PC-3 (cell line): ENCODE measurements at regions not wholly inside any gene's neighbourhood (a gene's known extent, or its start where the extent isn't known, plus 50 kb on each side); places are given as distances from the start of the nearest gene placed in this dataset.
"Not testable (repeated sequence)": the region's sequence is repeated elsewhere in the genome, so short reads cannot be mapped to it uniquely, and the experiment has no call there.

Experiments used
- ATAC-seq: fragments of 200-7000 bp; cut with Tn5 transposase; 2 replicates; pipeline ENCODE4 v1.9.1; 2020; ENCODE audit warnings: mild to moderate bottlenecking, moderate library complexity
- BruUV-seq: library from RNA; stranded (reverse); fragments of 400-500 nt; replicated peaks from 2 replicates; lab custom pipeline; 2021; lab: Mats Ljungman, UMichigan
- CTCF ChIA-PET: fragments of 300-600 bp; sonication (Branson Sonifier 250); formaldehyde crosslinking; loops from one replicate; lab custom pipeline; 2022; ENCODE audit warnings: antibody characterized with exemption; lab: Charles Lee
- POLR2A ChIA-PET: fragments of 300-600 bp; sonication (Branson Sonifier 250); formaldehyde crosslinking; loops from one replicate; lab custom pipeline; 2022; ENCODE audit warnings: antibody characterized with exemption; ENCODE audit not compliant: unreplicated experiment; lab: Charles Lee
- DNase-seq: peaks from one replicate; pipeline ENCODE4 v3.0.0-alpha.2; 2015
- H2AFZ ChIP-seq: fragments of 300-600 bp; sonication (generic); 2 replicates; pipeline ENCODE4 v1.6.0; 2016; ENCODE audit warnings: antibody characterized with exemption, low read length
- H3F3A ChIP-seq: fragments of 300-600 bp; sonication (generic); one replicate; pipeline ENCODE4 v1.6.0; 2017; ENCODE audit warnings: antibody characterized with exemption, low read length, control low read depth, mild to moderate bottlenecking; ENCODE audit not compliant: unreplicated experiment
- H3K27ac ChIP-seq: fragments of 300-600 bp; sonication (generic); 2 replicates; pipeline ENCODE4 v1.5.1; 2016; ENCODE audit warnings: mild to moderate bottlenecking, low read length
- H3K27me3 ChIP-seq: fragments of 300-600 bp; sonication (generic); 2 replicates; pipeline ENCODE4 v1.6.1; 2016; ENCODE audit warnings: low read length, mixed read lengths
- H3K36me3 ChIP-seq: fragments of 300-600 bp; sonication (generic); 2 replicates; pipeline ENCODE4 v1.6.1; 2016; ENCODE audit warnings: low read depth, mixed run types, low read length, mixed read lengths
- H3K4me1 ChIP-seq: fragments of 300-600 bp; sonication (generic); 2 replicates; pipeline ENCODE4 v1.5.1; 2016; ENCODE audit warnings: low read length; ENCODE audit not compliant: insufficient read depth
- H3K4me2 ChIP-seq: fragments of 300-600 bp; sonication (generic); 2 replicates; pipeline ENCODE4 v1.6.0; 2016; ENCODE audit warnings: low read length
- H3K4me3 ChIP-seq: fragments of 300-600 bp; sonication (generic); 2 replicates; pipeline ENCODE4 v1.5.1; 2016; ENCODE audit warnings: mild to moderate bottlenecking, low read length, mixed read lengths
- H3K79me2 ChIP-seq: fragments of 300-600 bp; sonication (generic); 2 replicates; pipeline ENCODE4 v1.6.1; 2017; ENCODE audit warnings: low read length, mixed read lengths
- H3K9ac ChIP-seq: fragments of 300-600 bp; sonication (generic); 2 replicates; pipeline ENCODE4 v1.6.0; 2016; ENCODE audit warnings: mild to moderate bottlenecking, low read length
- H3K9me2 ChIP-seq: fragments of 300-600 bp; sonication (generic); replicated peaks from 2 replicates; pipeline ENCODE4 v1.6.1; 2016; ENCODE audit warnings: mixed run types, low read length, mixed read lengths
- H3K9me3 ChIP-seq: fragments of 300-600 bp; sonication (generic); 2 replicates; pipeline ENCODE4 v1.6.1; 2016; ENCODE audit warnings: low read length, mixed read lengths
- H4K20me1 ChIP-seq: fragments of 300-600 bp; sonication (generic); 2 replicates; pipeline ENCODE4 v1.6.1; 2016; ENCODE audit warnings: low read length, mixed read lengths
- EZH2 ChIP-seq: fragments of 300-600 bp; sonication (generic); IDR thresholded peaks from one replicate; pipeline ENCODE4 v1.6.1; 2017; ENCODE audit warnings: antibody characterized with exemption, mild to moderate bottlenecking, low read length; ENCODE audit not compliant: unreplicated experiment
- EZH2phosphoT487 ChIP-seq: fragments of 300-600 bp; sonication (generic); IDR thresholded peaks from 2 replicates; pipeline ENCODE4 v1.6.1; 2018; ENCODE audit warnings: mild to moderate bottlenecking, antibody characterized with exemption, low read length, borderline replicate concordance
- intact Hi-C: fragments of 100-400 bp; cut with micrococcal nuclease; formaldehyde crosslinking; loops from 2 replicates; pipeline ENCODE4 v1.9.0; 2023
- TF ChIP-seq, protein P1 (sequence below): fragments of 300-600 bp; sonication (generic); conservative IDR thresholded peaks from 2 replicates; pipeline ENCODE4 v1.5.1; 2017; ENCODE audit warnings: antibody characterized with exemption, low read depth, mild to moderate bottlenecking, low read length

GRCh38 chr16:82281544-82281943 is 111.5 kb upstream of the MPHOSPH6 start:
- H3F3A ChIP-seq: no peaks in the 10 kb centered on the region
- no peaks in the 10 kb centered on the region for H3K9me3 ChIP-seq
- intact Hi-C loops: no loop called here
- no peak overlapping the region for H3K4me2 ChIP-seq
- H3K9me2 ChIP-seq: no peaks in the 10 kb centered on the region
- H3K4me3 ChIP-seq: no peak overlapping the region
- H3K4me1 ChIP-seq: no peaks in the 10 kb centered on the region
- ATAC-seq: no peak
- H2AFZ ChIP-seq: no peak overlapping the region
- no peaks in the 10 kb centered on the region for H3K36me3 ChIP-seq
- no peak for DNase-seq
- H3K79me2 ChIP-seq: no peaks in the 10 kb centered on the region
- no TSS peak for BruUV-seq
- TF ChIP-seq EZH2phosphoT487 (no peak), EZH2 (no peak)
- TF ChIP-seq, protein P1, sequence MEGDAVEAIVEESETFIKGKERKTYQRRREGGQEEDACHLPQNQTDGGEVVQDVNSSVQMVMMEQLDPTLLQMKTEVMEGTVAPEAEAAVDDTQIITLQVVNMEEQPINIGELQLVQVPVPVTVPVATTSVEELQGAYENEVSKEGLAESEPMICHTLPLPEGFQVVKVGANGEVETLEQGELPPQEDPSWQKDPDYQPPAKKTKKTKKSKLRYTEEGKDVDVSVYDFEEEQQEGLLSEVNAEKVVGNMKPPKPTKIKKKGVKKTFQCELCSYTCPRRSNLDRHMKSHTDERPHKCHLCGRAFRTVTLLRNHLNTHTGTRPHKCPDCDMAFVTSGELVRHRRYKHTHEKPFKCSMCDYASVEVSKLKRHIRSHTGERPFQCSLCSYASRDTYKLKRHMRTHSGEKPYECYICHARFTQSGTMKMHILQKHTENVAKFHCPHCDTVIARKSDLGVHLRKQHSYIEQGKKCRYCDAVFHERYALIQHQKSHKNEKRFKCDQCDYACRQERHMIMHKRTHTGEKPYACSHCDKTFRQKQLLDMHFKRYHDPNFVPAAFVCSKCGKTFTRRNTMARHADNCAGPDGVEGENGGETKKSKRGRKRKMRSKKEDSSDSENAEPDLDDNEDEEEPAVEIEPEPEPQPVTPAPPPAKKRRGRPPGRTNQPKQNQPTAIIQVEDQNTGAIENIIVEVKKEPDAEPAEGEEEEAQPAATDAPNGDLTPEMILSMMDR: no peak
- CTCF ChIA-PET: no interaction called here
- no peaks in the 10 kb centered on the region for H4K20me1 ChIP-seq
- no peak overlapping the region for H3K9ac ChIP-seq
- H3K27me3 ChIP-seq: peaks cover 10% of the 10 kb centered on the region
- H3K27ac ChIP-seq: no peak overlapping the region
- POLR2A ChIA-PET: no interaction called here

- CTCF ChIA-PET: no interaction called here
- BruUV-seq: no TSS peak
Measured at GRCh38 chr16:82280867-82281266, 110.8 kb upstream of the MPHOSPH6 start.

DNA sequence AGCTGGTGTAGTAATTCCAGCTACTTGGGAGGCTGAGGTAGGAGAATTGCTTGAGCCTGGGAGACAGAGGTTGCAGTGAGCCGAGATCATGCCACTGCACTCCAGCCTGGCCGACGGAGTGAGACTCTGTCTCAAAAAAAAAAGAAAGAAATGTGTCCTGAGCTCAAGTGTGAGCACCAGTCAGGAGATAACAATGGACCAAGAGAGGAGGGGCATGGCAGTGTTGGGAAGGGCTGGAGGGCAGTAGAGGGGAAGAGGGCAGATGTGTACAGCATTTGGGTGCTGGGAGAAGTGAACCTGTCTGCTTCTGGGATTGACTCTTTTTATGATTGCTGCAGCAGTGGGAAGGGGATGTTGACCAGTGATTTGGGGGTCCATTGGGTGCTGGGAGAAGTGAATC is 105.3 kb upstream of the MPHOSPH6 start:
- ATAC-seq, H3K79me2 ChIP-seq, H3K9ac ChIP-seq, H4K20me1 ChIP-seq, H2AFZ ChIP-seq, H3K4me3 ChIP-seq, BruUV-seq, H3K27me3 ChIP-seq, H3K9me3 ChIP-seq, DNase-seq, POLR2A ChIA-PET, H3K4me1 ChIP-seq, H3K36me3 ChIP-seq, H3K9me2 ChIP-seq, H3K27ac ChIP-seq, intact Hi-C loops, H3F3A ChIP-seq, H3K4me2 ChIP-seq: not testable (repeated sequence)
- CTCF ChIA-PET: interaction anchor here (0.6 kb wide), 1 partner anchor 11 kb away, joined by 3 read pairs; no protein-coding TSS in a partner anchor

More at GRCh38 chr16:82280867-82281266, 110.8 kb upstream of the MPHOSPH6 start:
- Histone ChIP-seq H3K27ac (no peak overlapping the region), H3K27me3 (peaks cover 5% of the 10 kb centered on the region; the same call in 1 of the 2 replicates), H3K79me2 (no peaks in the 10 kb centered on the region), H3K4me3 (no peak overlapping the region), H3K36me3 (no peaks in the 10 kb centered on the region), H3K4me1 (no peaks in the 10 kb centered on the region), H4K20me1 (no peaks in the 10 kb centered on the region), H2AFZ (no peak overlapping the region), H3K9ac (no peak overlapping the region), H3K4me2 (no peak overlapping the region), H3K9me2 (no peaks in the 10 kb centered on the region), H3K9me3 (no peaks in the 10 kb centered on the region), H3F3A (no peaks in the 10 kb centered on the region)
- intact Hi-C loops: no loop called here
- no peak for TF ChIP-seq EZH2phosphoT487
- no peak for TF ChIP-seq EZH2
- TF ChIP-seq, protein P1: no peak
- ATAC-seq (no peak), DNase-seq (no peak)
- POLR2A ChIA-PET: no interaction called here
